Retina (tissue), 1 donor: ENCODE measurements at regions not wholly inside any gene's neighbourhood (a gene's known extent, or its start where the extent isn't known, plus 50 kb on each side); places are given as distances from the start of the nearest gene placed in this dataset.
"Not testable (repeated sequence)": the region's sequence is repeated elsewhere in the genome, so short reads cannot be mapped to it uniquely, and the experiment has no call there.

ENCODE experiments used
- DNase-seq: peaks from one replicate; pipeline ENCODE4 v3.0.0-alpha.2; 2016

GRCh38 chr1:70490153-70490552 is 79.1 kb downstream of the CTH start:
- DNase-seq, result no peak

GRCh38 chr1:70495370-70495769 is 84.3 kb downstream of the CTH start:
- no peak for DNase-seq

GRCh38 chr1:70496181-70496580 is 85.1 kb downstream of the CTH start:
- no peak for DNase-seq

GRCh38 chr1:70497152-70497551 is 86.1 kb downstream of the CTH start:
- peak; percentile 13 for DNase-seq

- DNase-seq, result no peak
These were observed 87.6 kb downstream of the CTH start for GRCh38 chr1:70498666-70499065.

GRCh38 chr1:70499695-70500094 is 88.6 kb downstream of the CTH start:
- no peak for DNase-seq

- DNase-seq, result no peak
These were observed 92.3 kb downstream of the CTH start for GRCh38 chr1:70503358-70503757.

GRCh38 chr1:70504176-70504820 is 93.2 kb downstream of the CTH start:
- DNase-seq, result no peak

- DNase-seq, result no peak
These were observed 93.7 kb downstream of the CTH start for GRCh38 chr1:70504821-70505193.

- DNase-seq, result not testable (repeated sequence)
These were observed 96.9 kb downstream of the CTH start for GRCh38 chr1:70507991-70508390.

GRCh38 chr1:70509996-70510876 is 99.2 kb downstream of the CTH start:
- peak; percentile 26 for DNase-seq

GRCh38 chr1:70517444-70517843 is 106.4 kb downstream of the CTH start:
- DNase-seq, result no peak

- DNase-seq, result no peak
These were observed 107.0 kb downstream of the CTH start for GRCh38 chr1:70518106-70518505.

- peak; percentile 50 for DNase-seq
These were observed 117.7 kb downstream of the CTH start for GRCh38 chr1:70528590-70529333.

- DNase-seq, result no peak
These were observed 125.8 kb downstream of the CTH start for GRCh38 chr1:70536708-70537366.

- no peak for DNase-seq
These were observed 126.7 kb downstream of the CTH start for GRCh38 chr1:70537788-70538187.

- no peak for DNase-seq
These were observed 131.0 kb downstream of the CTH start for GRCh38 chr1:70542030-70542429.

GRCh38 chr1:70542856-70543255 is 131.8 kb downstream of the CTH start:
- DNase-seq, result no peak

- DNase-seq, result no peak
These were observed 135.7 kb downstream of the CTH start for GRCh38 chr1:70546726-70547125.

- DNase-seq, result no peak
These were observed 141.8 kb downstream of the CTH start for GRCh38 chr1:70552662-70553566.

GRCh38 chr1:70553567-70553956 is 142.5 kb downstream of the CTH start:
- DNase-seq, result no peak

GRCh38 chr1:70554341-70554740 is 143.3 kb downstream of the CTH start:
- no peak for DNase-seq
